B cell (primary cell): ENCODE measurements at regions not wholly inside any gene's neighbourhood (a gene's known extent, or its start where the extent isn't known, plus 50 kb on each side); places are given as distances from the start of the nearest gene placed in this dataset.
"Not testable (repeated sequence)": the region's sequence is repeated elsewhere in the genome, so short reads cannot be mapped to it uniquely, and the experiment has no call there.

Experiments used
- ATAC-seq: fragments of 200-7000 bp; cut with Tn5 transposase; one replicate; pipeline ENCODE4 v1.10.0; 2021; ENCODE audit warnings: low read depth, mild to moderate bottlenecking, moderate number of reproducible peaks, moderate library complexity
- CTCF ChIA-PET: fragments of 350-600 bp; sonication (Branson Sonifier 250); formaldehyde crosslinking; loops from one replicate; lab custom pipeline; 2021; ENCODE audit warnings: antibody characterized with exemption, inconsistent platforms; lab: Charles Lee
- POLR2A ChIA-PET: fragments of 350-600 bp; sonication (Branson Sonifier 250); formaldehyde crosslinking; loops from one replicate; lab custom pipeline; 2021; ENCODE audit warnings: antibody characterized with exemption; lab: Charles Lee
- DNase-seq: peaks from one replicate; pipeline ENCODE4 v3.0.0; 2013
- H2AFZ ChIP-seq: 2 replicates; pipeline ENCODE4 v1.6.1; 2012; ENCODE audit warnings: mild to moderate bottlenecking, low read depth, low read length; ENCODE audit not compliant: insufficient read depth, poor library complexity, severe bottlenecking
- H3K27ac ChIP-seq, 2 donors: 1 replicate in 1 of 2; 2 replicates in 1 of 2; pipeline ENCODE4 v1.5.1; 2012 to 2013; ENCODE audit warnings: low read length in 2 of 2, mild to moderate bottlenecking in 2 of 2, moderate library complexity in 1 of 2
- H3K27me3 ChIP-seq, 4 experiments: fragments of 200-600 bp in 1 of 4; sonication (generic) in 1 of 4; replicated peaks in 1 of 4; 1 replicate in 2 of 4; 2 replicates in 2 of 4; pipeline versions ENCODE4 v1.6.1 to v1.7.0; 2013 to 2016; ENCODE audit warnings: low read length in 3 of 4, mild to moderate bottlenecking in 2 of 4, mixed read lengths in 1 of 4, moderate library complexity in 1 of 4; ENCODE audit not compliant: insufficient read depth in 4 of 4, control insufficient read depth in 3 of 4; ENCODE audit errors: control extremely low read depth in 1 of 4
- H3K36me3 ChIP-seq, 2 experiments: replicated peaks in 1 of 2; 1 replicate in 1 of 2; 2 replicates in 1 of 2; pipeline versions ENCODE4 v1.6.1 to v1.7.1; 2013; ENCODE audit warnings: low read length in 1 of 2; ENCODE audit not compliant: insufficient read depth in 2 of 2, control insufficient read depth in 1 of 2; ENCODE audit errors: control extremely low read depth in 1 of 2, extremely low read depth in 1 of 2
- H3K4me1 ChIP-seq, 2 donors: fragments of 200-600 bp in 1 of 2; sonication (generic) in 1 of 2; 1 replicate in 1 of 2; 2 replicates in 1 of 2; pipeline versions ENCODE4 v1.5.1 to v1.6.1; 2013 to 2017; ENCODE audit warnings: low read length in 2 of 2; ENCODE audit not compliant: control insufficient read depth in 2 of 2, insufficient read depth in 2 of 2
- H3K4me2 ChIP-seq: replicated peaks from 2 replicates; pipeline ENCODE3; 2012; ENCODE audit warnings: mild to moderate bottlenecking, low read depth, low read length; ENCODE audit not compliant: poor library complexity, severe bottlenecking
- H3K4me3 ChIP-seq, 5 experiments: fragments of 200-600 bp in 1 of 5; sonication (generic) in 1 of 5; 1 replicate in 3 of 5; 2 replicates in 2 of 5; pipeline versions ENCODE4 v1.5.1 to v1.7.0; 2011 to 2016; ENCODE audit warnings: low read length in 4 of 5, mild to moderate bottlenecking in 4 of 5, low read depth in 2 of 5, control low read depth in 1 of 5, moderate library complexity in 1 of 5; ENCODE audit not compliant: insufficient read depth in 1 of 5; ENCODE audit errors: control extremely low read depth in 1 of 5, extremely low read depth in 1 of 5
- H3K79me2 ChIP-seq: fragments of 200-600 bp; sonication (generic); one replicate; pipeline ENCODE4 v1.6.0; 2016; ENCODE audit warnings: low read length; ENCODE audit not compliant: control insufficient read depth, insufficient read depth
- H3K9ac ChIP-seq: fragments of 200-600 bp; sonication (generic); 2 replicates; pipeline ENCODE4 v1.6.1; 2017; ENCODE audit warnings: mild to moderate bottlenecking, low read length, moderate library complexity
- H3K9me3 ChIP-seq, 3 donors: one replicate each; pipeline versions ENCODE4 v1.6.1 to v1.7.1; 2013; ENCODE audit warnings: low read length in 2 of 3; ENCODE audit not compliant: control insufficient read depth in 2 of 3, insufficient read depth in 1 of 3; ENCODE audit errors: control extremely low read depth in 1 of 3
- H4K20me1 ChIP-seq: 2 replicates; pipeline ENCODE4 v1.6.0; 2012; ENCODE audit warnings: mild to moderate bottlenecking, low read length; ENCODE audit not compliant: insufficient read depth, control insufficient read depth, poor library complexity, severe bottlenecking
- H3K27ac Mint-ChIP-seq: one replicate; pipeline ENCODE4 v1.8.0; 2021; ENCODE audit warnings: mixed read lengths
- H3K27me3 Mint-ChIP-seq: one replicate; pipeline ENCODE4 v1.8.0; 2021; ENCODE audit warnings: mixed read lengths
- H3K4me1 Mint-ChIP-seq: one replicate; pipeline ENCODE4 v1.8.0; 2021; ENCODE audit warnings: mixed read lengths
- H3K4me3 Mint-ChIP-seq: one replicate; pipeline ENCODE4 v1.8.0; 2021; ENCODE audit warnings: mixed read lengths
- H3K9me3 Mint-ChIP-seq: one replicate; pipeline ENCODE4 v1.8.0; 2022; ENCODE audit warnings: mixed read lengths; ENCODE audit not compliant: insufficient read depth
- EZH2 ChIP-seq: IDR thresholded peaks from 2 replicates; pipeline ENCODE4 v1.6.1; 2012; ENCODE audit warnings: borderline replicate concordance, low read depth, mild to moderate bottlenecking, moderate library complexity, low read length; ENCODE audit not compliant: insufficient read depth, poor library complexity, severe bottlenecking
- WGBS: methylation state at CpG from one replicate; pipeline ENCODE4 v1.1.5; 2013; ENCODE audit warnings: missing lambda C conversion rate; ENCODE audit not compliant: insufficient coverage; 5-methylcytosine and 5-hydroxymethylcytosine counted together
- intact Hi-C: fragments of 100-400 bp; cut with micrococcal nuclease; formaldehyde crosslinking; loops from one replicate; pipeline ENCODE4 v1.10.0; 2022
- TF ChIP-seq, protein P1 (sequence below): fragments of 200-600 bp; IDR thresholded peaks from one replicate; pipeline ENCODE4 v1.8.0; 2022; ENCODE audit warnings: antibody characterized with exemption, mild to moderate bottlenecking

DNA sequence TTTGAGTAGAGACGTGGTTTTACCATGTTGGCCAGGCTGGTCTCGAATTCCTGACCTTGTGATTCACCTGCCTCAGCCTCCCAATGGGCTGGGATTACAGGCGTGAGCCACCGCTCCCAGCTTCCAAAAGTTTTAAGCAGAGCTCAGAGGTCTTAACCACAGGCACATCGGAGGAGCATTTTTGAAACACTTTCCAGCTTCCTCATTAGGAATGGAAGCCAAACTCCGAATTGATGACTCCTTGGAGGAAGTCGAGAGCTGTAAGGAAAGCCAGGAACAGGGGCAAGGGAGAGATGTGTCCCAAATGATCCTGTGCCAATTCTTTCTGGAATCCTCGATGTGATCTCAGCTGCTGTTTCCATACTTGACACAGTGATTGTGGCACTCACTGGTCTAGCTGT, 56.2 kb upstream of the CCZ1B start:
- H3K27me3 ChIP-seq, H3K27ac ChIP-seq, H3K79me2 ChIP-seq, H3K27ac Mint-ChIP-seq, H2AFZ ChIP-seq, POLR2A ChIA-PET, H3K9ac ChIP-seq, CTCF ChIA-PET, H3K36me3 ChIP-seq, H3K4me1 Mint-ChIP-seq, H3K4me1 ChIP-seq, ATAC-seq, H3K9me3 Mint-ChIP-seq, H3K9me3 ChIP-seq, H3K4me2 ChIP-seq, DNase-seq, H4K20me1 ChIP-seq, H3K4me3 Mint-ChIP-seq, H3K4me3 ChIP-seq, intact Hi-C loops: not testable (repeated sequence)
- WGBS = 79% methylated on average over 5 of the region's 8 CpGs
- peaks cover 29% of the 10 kb centered on the region for H3K27me3 Mint-ChIP-seq

DNA sequence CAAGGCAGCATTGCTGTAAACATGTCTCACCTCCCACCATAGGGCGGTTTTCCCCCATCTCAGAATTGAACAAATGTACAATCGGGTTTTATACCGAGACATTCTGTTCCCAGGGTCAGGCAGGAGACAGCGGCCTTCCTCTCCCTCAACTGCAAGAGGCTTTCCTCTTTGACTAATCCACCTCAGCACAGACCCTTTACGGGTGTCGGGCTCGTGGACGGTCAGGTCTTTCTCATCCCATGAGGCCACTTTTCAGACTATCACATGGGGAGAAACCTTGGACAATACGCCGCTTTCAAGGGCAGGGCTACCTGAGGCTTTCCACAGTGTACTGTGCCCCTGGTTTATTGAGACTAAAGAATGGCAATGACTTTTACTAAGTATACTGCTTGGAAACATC, 57.7 kb upstream of the CCZ1B start:
- H3K4me3 Mint-ChIP-seq, ATAC-seq, H3K36me3 ChIP-seq, H3K4me2 ChIP-seq, H3K9ac ChIP-seq, H3K9me3 ChIP-seq, H3K27ac Mint-ChIP-seq, H3K27ac ChIP-seq, H3K9me3 Mint-ChIP-seq, H3K79me2 ChIP-seq, H3K27me3 ChIP-seq, H4K20me1 ChIP-seq, intact Hi-C loops, H3K4me1 Mint-ChIP-seq, POLR2A ChIA-PET, DNase-seq, H2AFZ ChIP-seq, H3K4me3 ChIP-seq, H3K4me1 ChIP-seq, CTCF ChIA-PET: not testable (repeated sequence)
- peaks cover 29% of the 10 kb centered on the region for H3K27me3 Mint-ChIP-seq
- 87% methylated on average over 4 of the region's 10 CpGs for WGBS

DNA sequence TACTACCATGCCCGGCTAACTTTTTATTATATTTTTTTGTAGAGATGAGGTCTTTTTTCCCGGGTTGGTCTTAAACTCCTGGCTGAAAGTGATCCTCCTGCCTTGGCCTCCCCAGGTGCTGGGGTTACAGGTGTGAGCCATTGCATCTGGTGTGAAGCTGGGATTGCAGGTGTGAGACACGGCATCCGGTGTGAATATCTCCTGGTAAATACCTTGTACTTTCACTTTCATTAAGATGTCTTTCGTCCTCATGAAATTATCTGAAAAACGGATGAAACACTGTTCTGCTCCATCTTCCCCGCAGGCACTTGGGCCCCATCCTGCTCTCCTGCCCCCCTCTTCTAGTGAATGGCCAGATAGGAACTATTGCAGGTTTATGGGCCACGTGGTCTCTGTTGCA, 60.1 kb upstream of the CCZ1B start:
- peaks cover 21% of the 10 kb centered on the region for H3K27me3 Mint-ChIP-seq
- WGBS = 90% methylated on average over 5 of the region's 8 CpGs
- H3K27ac ChIP-seq = no peak overlapping the region
- H3K79me2 ChIP-seq = no peaks in the 10 kb centered on the region
- ChIA-PET POLR2A (no interaction called here), CTCF (no interaction called here)
- ATAC-seq (no peak), DNase-seq (no peak)
- no peaks in the 10 kb centered on the region for H3K36me3 ChIP-seq
- H3K4me2 ChIP-seq = no peak overlapping the region
- no peaks in the 10 kb centered on the region for H3K9me3 ChIP-seq
- intact Hi-C loops = no loop called here
- H3K9ac ChIP-seq = no peak overlapping the region
- H4K20me1 ChIP-seq = no peaks in the 10 kb centered on the region
- no peak overlapping the region for H3K4me3 ChIP-seq
- no peaks in the 10 kb centered on the region for H3K4me1 ChIP-seq
- H3K4me1 Mint-ChIP-seq = no peaks in the 10 kb centered on the region
- H2AFZ ChIP-seq = no peak overlapping the region
- no peaks in the 10 kb centered on the region for H3K27me3 ChIP-seq
- H3K9me3 Mint-ChIP-seq = no peaks in the 10 kb centered on the region
- H3K4me3 Mint-ChIP-seq = no peak overlapping the region
- no peak overlapping the region for H3K27ac Mint-ChIP-seq
- TF ChIP-seq EZH2 = no peak
- TF ChIP-seq, protein P1, sequence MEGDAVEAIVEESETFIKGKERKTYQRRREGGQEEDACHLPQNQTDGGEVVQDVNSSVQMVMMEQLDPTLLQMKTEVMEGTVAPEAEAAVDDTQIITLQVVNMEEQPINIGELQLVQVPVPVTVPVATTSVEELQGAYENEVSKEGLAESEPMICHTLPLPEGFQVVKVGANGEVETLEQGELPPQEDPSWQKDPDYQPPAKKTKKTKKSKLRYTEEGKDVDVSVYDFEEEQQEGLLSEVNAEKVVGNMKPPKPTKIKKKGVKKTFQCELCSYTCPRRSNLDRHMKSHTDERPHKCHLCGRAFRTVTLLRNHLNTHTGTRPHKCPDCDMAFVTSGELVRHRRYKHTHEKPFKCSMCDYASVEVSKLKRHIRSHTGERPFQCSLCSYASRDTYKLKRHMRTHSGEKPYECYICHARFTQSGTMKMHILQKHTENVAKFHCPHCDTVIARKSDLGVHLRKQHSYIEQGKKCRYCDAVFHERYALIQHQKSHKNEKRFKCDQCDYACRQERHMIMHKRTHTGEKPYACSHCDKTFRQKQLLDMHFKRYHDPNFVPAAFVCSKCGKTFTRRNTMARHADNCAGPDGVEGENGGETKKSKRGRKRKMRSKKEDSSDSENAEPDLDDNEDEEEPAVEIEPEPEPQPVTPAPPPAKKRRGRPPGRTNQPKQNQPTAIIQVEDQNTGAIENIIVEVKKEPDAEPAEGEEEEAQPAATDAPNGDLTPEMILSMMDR = no peak
